ENCODE measurements at regions not wholly inside any gene's neighbourhood (a gene's known extent, or its start where the extent isn't known, plus 50 kb on each side); places are given as distances from the start of the nearest gene placed in this dataset.

DNA sequence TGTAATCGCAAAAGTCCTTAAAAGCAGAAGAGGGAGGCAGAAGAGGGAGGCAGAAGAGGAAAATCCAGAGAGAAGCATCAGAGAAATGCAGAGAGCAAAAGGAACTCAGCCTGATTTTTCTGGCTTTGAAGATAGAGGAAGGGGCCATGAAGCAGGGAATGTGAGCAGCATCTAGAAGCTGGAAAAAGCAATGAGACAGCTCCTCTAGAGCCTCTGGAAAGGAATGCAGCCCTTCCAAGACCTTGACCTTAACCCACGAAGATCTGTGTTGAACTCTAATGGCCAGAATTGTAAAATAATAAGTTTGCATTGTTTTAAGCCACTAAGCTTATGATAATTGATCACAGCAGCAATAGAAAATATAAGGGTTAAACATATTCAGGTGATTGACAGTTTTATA is 159.6 kb downstream of the ATPSCKMT start:
- DNase-seq (ENCODE audit: low spot score) (no peak), ATAC-seq (ENCODE audit: low FRiP score) (no peak)
- TF ChIP-seq CTCF (IDR thresholded peaks at IDR 0.05) = no peak

DNA sequence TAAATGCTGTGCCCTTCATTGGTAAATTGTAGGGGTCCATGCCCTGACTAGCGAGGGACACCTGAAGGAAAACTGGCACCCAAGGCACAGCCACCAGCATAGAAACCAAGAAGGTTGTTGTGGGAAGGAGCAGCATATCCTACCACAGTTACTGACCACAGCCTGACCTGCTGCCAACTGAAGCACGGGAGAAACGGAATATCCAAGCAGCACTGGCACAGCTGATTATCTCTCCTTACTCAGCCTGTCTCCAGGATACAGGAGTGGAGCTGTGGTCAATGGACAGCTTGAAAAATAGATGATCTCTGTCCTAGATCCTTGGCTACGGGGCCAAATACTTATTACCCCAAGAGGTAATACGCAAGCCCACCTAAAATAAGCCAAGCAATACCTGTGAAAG is 164.5 kb downstream of the ATPSCKMT start:
- no peak for DNase-seq (ENCODE audit: low spot score)
- no peak for TF ChIP-seq CTCF (IDR thresholded peaks at IDR 0.05)
- ATAC-seq (ENCODE audit: low FRiP score) = no peak

GRCh38 chr5:10081584-10081983 is 168.1 kb downstream of the ATPSCKMT start:
- no peak for DNase-seq (ENCODE audit: low spot score)
- ATAC-seq (ENCODE audit: low FRiP score) = no peak
- no peak for TF ChIP-seq CTCF (IDR thresholded peaks at IDR 0.05)

GRCh38 chr5:10077791-10078545 is 171.7 kb downstream of the ATPSCKMT start:
- TF ChIP-seq CTCF (IDR thresholded peaks at IDR 0.05) = no peak
- DNase-seq (ENCODE audit: low spot score) = no peak
- no peak for ATAC-seq (ENCODE audit: low FRiP score)

DNA sequence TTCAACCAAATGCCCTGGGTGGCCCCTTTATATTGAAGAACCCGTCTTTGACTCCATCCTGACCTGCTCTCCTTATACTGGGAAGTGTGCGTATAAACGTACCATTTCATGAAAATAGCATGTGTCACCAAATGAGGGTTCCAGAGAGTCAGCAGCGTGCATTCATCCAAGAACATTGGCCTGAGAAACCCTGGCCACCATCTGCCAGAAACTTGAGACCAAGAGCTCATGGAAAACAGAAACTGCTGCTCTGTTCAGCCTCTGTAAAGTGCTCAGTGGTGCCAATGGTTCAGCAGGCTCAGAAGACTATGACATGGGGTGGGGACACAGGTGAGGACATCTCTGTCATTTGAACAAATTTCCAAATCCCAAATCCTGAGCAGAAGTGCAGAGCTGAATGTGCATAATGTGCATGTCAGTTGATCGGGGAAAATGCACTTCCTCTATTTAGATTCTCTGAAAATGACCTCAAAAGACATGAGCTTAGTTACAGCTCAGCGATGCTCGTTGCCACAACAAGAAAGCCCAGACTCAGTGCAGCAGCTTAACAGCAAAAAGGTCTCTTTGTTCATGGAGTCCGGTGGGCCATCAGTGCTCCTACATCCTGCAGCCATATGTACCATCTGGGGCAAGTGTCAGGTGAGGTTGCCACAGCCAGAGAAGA is 176.1 kb downstream of the ATPSCKMT start:
- DNase-seq (ENCODE audit: low spot score) (no peak), ATAC-seq (ENCODE audit: low FRiP score) (no peak)
- no peak for TF ChIP-seq CTCF (IDR thresholded peaks at IDR 0.05)

DNA sequence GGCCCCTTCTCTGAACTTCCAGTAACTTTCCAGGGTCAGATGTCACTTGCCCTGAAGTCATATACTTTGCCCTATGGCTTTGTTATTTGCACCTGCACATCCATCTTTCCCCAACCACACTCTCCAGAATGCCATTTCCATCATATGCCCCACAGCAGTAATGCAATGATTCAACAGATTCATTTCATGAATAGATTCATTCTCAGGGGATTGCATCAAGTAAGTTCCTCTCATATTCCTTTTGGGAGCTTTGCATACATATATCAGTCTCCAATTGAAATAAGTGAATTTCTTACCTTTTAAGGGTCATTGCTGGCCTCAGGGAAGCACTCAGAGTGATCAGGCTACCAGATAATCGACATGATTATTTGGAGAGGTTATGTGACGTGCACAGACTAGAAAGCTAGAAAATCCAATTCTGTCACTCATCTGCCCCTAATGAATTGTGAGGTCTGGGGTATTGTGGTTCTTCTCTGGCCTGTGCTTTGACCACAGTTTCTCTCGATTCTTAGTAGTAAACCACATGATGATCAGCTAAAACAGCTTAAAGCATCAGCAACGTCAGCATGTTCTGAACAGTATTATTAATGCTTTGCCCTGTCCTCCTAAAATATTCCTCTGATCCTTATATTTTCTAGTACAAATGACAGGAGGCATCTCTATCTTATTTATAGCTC is 179.9 kb downstream of the ATPSCKMT start:
- DNase-seq (ENCODE audit: low spot score) (no peak), ATAC-seq (ENCODE audit: low FRiP score) (no peak)
- TF ChIP-seq CTCF (IDR thresholded peaks at IDR 0.05) = no peak

Measured in omental fat pad (tissue), 3 donors.